ENCODE measurements at regions not wholly inside any gene's neighbourhood (a gene's known extent, or its start where the extent isn't known, plus 50 kb on each side); places are given as distances from the start of the nearest gene placed in this dataset.

GRCh38 chr20:39165099-39165498 lies 203.0 kb downstream of the DHX35 start:
- no peak overlapping the region for H3K4me2 ChIP-seq
- TF ChIP-seq EZH2 (IDR thresholded peaks at IDR 0.05; ENCODE audit: low read depth) (no peak), CTCF (conservative IDR thresholded peaks at IDR 0.05) (no peak)
- H2AFZ ChIP-seq: no peak overlapping the region
- ChIA-PET CTCF (no interaction called here), POLR2A (ENCODE audit: unreplicated experiment) (interaction anchor here (0.7 kb wide), 1 partner anchor 243 kb away, joined by 3 read pairs; no protein-coding TSS in a partner anchor)
- no peaks in the 10 kb centered on the region for H3K9me2 ChIP-seq (ENCODE audit: insufficient read depth)
- no peaks in the 10 kb centered on the region for H3F3A ChIP-seq (ENCODE audit: insufficient read depth, low read depth)
- no peak for DNase-seq
- H3K4me3 ChIP-seq: no peak overlapping the region
- H3K27me3 ChIP-seq (ENCODE audit: insufficient read depth, low read depth): peaks cover 13% of the 10 kb centered on the region
- no peak overlapping the region for H3K27ac ChIP-seq
- H3K79me2 ChIP-seq (ENCODE audit: low read depth): no peaks in the 10 kb centered on the region
- no TSS peak for BruUV-seq (replicated peaks)
- no peaks in the 10 kb centered on the region for H3K36me3 ChIP-seq (ENCODE audit: low read depth)
- H3K9me3 ChIP-seq (ENCODE audit: insufficient read depth, low read depth): no peaks in the 10 kb centered on the region
- intact Hi-C loops (cut with micrococcal nuclease; ENCODE audit: unreplicated experiment): no loop called here
- no peaks in the 10 kb centered on the region for H3K4me1 ChIP-seq (replicated peaks; ENCODE audit: insufficient read depth)
- 0 out of 2 replicates have a peak, but pooled peaks cover 3% of the 10 kb centered on the region for H4K20me1 ChIP-seq (ENCODE audit: insufficient read depth)

DNA sequence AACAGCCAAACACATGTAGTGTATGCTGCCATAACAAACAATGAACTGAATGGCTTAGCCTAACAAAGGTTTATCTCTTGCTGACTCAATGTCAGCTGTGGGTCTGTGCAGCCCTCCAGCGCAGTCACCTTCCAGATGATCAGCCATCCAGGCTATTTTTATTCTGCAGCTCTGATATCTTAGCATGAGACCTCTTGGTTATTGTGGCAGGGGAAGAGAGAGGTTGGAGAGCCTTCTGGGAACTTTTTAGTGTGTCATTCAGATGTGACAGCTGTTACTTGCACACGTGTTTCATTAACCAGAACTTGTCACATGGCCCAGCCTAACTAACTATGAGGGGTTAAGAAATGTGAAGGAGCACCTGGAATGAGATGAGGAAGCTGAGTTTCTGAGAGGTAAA lies 202.5 kb downstream of the DHX35 start:
- intact Hi-C loops (cut with micrococcal nuclease; ENCODE audit: unreplicated experiment): no loop called here
- no peaks in the 10 kb centered on the region for H3K9me3 ChIP-seq (ENCODE audit: insufficient read depth, low read depth)
- H3K27ac ChIP-seq: no peak overlapping the region
- H3K9me2 ChIP-seq (ENCODE audit: insufficient read depth): no peaks in the 10 kb centered on the region
- H3K79me2 ChIP-seq (ENCODE audit: low read depth): no peaks in the 10 kb centered on the region
- DNase-seq: no peak
- H3K4me3 ChIP-seq: no peak overlapping the region
- H3K4me1 ChIP-seq (replicated peaks; ENCODE audit: insufficient read depth): no peaks in the 10 kb centered on the region
- ChIA-PET POLR2A (ENCODE audit: unreplicated experiment) (no interaction called here), CTCF (no interaction called here)
- 0 out of 2 replicates have a peak, but pooled peaks cover 3% of the 10 kb centered on the region for H4K20me1 ChIP-seq (ENCODE audit: insufficient read depth)
- H3K4me2 ChIP-seq: no peak overlapping the region
- no peak overlapping the region for H2AFZ ChIP-seq
- H3K36me3 ChIP-seq (ENCODE audit: low read depth): no peaks in the 10 kb centered on the region
- TF ChIP-seq EZH2 (IDR thresholded peaks at IDR 0.05; ENCODE audit: low read depth) (no peak), CTCF (conservative IDR thresholded peaks at IDR 0.05) (no peak)
- no TSS peak for BruUV-seq (replicated peaks)
- peaks cover 13% of the 10 kb centered on the region for H3K27me3 ChIP-seq (ENCODE audit: insufficient read depth, low read depth)
- H3F3A ChIP-seq (ENCODE audit: insufficient read depth, low read depth): no peaks in the 10 kb centered on the region

- intact Hi-C loops (cut with micrococcal nuclease; ENCODE audit: unreplicated experiment): no loop called here
- BruUV-seq (replicated peaks): no TSS peak
- CTCF ChIA-PET: no interaction called here
Measured at GRCh38 chr20:39163993-39164392, 201.8 kb downstream of the DHX35 start.

GRCh38 chr20:39161900-39162299 lies 199.8 kb downstream of the DHX35 start:
- TF ChIP-seq EZH2 (IDR thresholded peaks at IDR 0.05; ENCODE audit: low read depth): no peak
- TF ChIP-seq CTCF (conservative IDR thresholded peaks at IDR 0.05): no peak
- Histone ChIP-seq H3K4me2 (no peak overlapping the region), H3K4me1 (replicated peaks; ENCODE audit: insufficient read depth) (no peaks in the 10 kb centered on the region), H3K9me3 (ENCODE audit: insufficient read depth, low read depth) (no peaks in the 10 kb centered on the region), H3F3A (ENCODE audit: insufficient read depth, low read depth) (no peaks in the 10 kb centered on the region), H2AFZ (no peak overlapping the region), H4K20me1 (ENCODE audit: insufficient read depth) (no peaks in the 10 kb centered on the region), H3K4me3 (no peak overlapping the region), H3K27me3 (ENCODE audit: insufficient read depth, low read depth) (peaks cover 8% of the 10 kb centered on the region; the same call in 1 of the 2 replicates), H3K9me2 (ENCODE audit: insufficient read depth) (no peaks in the 10 kb centered on the region), H3K79me2 (ENCODE audit: low read depth) (no peaks in the 10 kb centered on the region), H3K36me3 (ENCODE audit: low read depth) (no peaks in the 10 kb centered on the region), H3K27ac (no peak overlapping the region)
- no peak for DNase-seq
- ChIA-PET CTCF (no interaction called here), POLR2A (ENCODE audit: unreplicated experiment) (no interaction called here)
- intact Hi-C loops (cut with micrococcal nuclease; ENCODE audit: unreplicated experiment): no loop called here
- BruUV-seq (replicated peaks): no TSS peak

More at GRCh38 chr20:39163993-39164392, 201.8 kb downstream of the DHX35 start:
- H3F3A ChIP-seq (ENCODE audit: insufficient read depth, low read depth): no peaks in the 10 kb centered on the region
- H3K4me2 ChIP-seq: no peak overlapping the region
- no peaks in the 10 kb centered on the region for H3K79me2 ChIP-seq (ENCODE audit: low read depth)
- POLR2A ChIA-PET (ENCODE audit: unreplicated experiment): no interaction called here
- H3K4me3 ChIP-seq: no peak overlapping the region
- H3K9me3 ChIP-seq (ENCODE audit: insufficient read depth, low read depth): no peaks in the 10 kb centered on the region
- H3K9me2 ChIP-seq (ENCODE audit: insufficient read depth): no peaks in the 10 kb centered on the region
- no peaks in the 10 kb centered on the region for H4K20me1 ChIP-seq (ENCODE audit: insufficient read depth)
- peaks cover 10% of the 10 kb centered on the region for H3K27me3 ChIP-seq (ENCODE audit: insufficient read depth, low read depth)
- H3K36me3 ChIP-seq (ENCODE audit: low read depth): no peaks in the 10 kb centered on the region
- no peak for DNase-seq
- no peak for TF ChIP-seq EZH2 (IDR thresholded peaks at IDR 0.05; ENCODE audit: low read depth)
- no peak overlapping the region for H2AFZ ChIP-seq
- H3K4me1 ChIP-seq (replicated peaks; ENCODE audit: insufficient read depth): no peaks in the 10 kb centered on the region
- H3K27ac ChIP-seq: no peak overlapping the region
